Liver (tissue), 8 donors: ENCODE measurements at regions not wholly inside any gene's neighbourhood (a gene's known extent, or its start where the extent isn't known, plus 50 kb on each side); places are given as distances from the start of the nearest gene placed in this dataset.
"Not testable (repeated sequence)": the region's sequence is repeated elsewhere in the genome, so short reads cannot be mapped to it uniquely, and the experiment has no call there.

Experiments
- DNase-seq: peaks from one replicate; pipeline ENCODE4 v3.0.0-alpha.2; 2017; ENCODE audit warnings: low spot score
- H3K27ac ChIP-seq, 2 donors: one replicate each; pipeline ENCODE4 v1.7.0; 2013; ENCODE audit warnings: inconsistent platforms in 2 of 2, low read length in 2 of 2, control low read depth in 1 of 2, low read depth in 1 of 2, mild to moderate bottlenecking in 1 of 2
- H3K27me3 ChIP-seq, 4 donors: one replicate each; pipeline versions ENCODE4 v1.6.1 to v1.7.0; 2013; ENCODE audit warnings: low read length in 3 of 4, inconsistent platforms in 1 of 4, mild to moderate bottlenecking in 1 of 4, moderate library complexity in 1 of 4; ENCODE audit not compliant: control insufficient read depth in 4 of 4, insufficient read depth in 4 of 4
- H3K36me3 ChIP-seq, 4 donors: one replicate each; pipeline versions ENCODE4 v1.6.1 to v1.7.0; 2013; ENCODE audit warnings: low read length in 3 of 4, mild to moderate bottlenecking in 3 of 4, low read depth in 1 of 4, moderate library complexity in 1 of 4; ENCODE audit not compliant: control insufficient read depth in 4 of 4, insufficient read depth in 3 of 4
- H3K4me1 ChIP-seq, 4 donors: one replicate each; pipeline versions ENCODE4 v1.6.1 to v1.7.0; 2013; ENCODE audit warnings: low read length in 3 of 4, mild to moderate bottlenecking in 3 of 4, moderate library complexity in 1 of 4; ENCODE audit not compliant: control insufficient read depth in 4 of 4, insufficient read depth in 4 of 4
- H3K4me3 ChIP-seq, 3 donors: one replicate each; pipeline versions ENCODE4 v1.6.1 to v1.7.0; 2013; ENCODE audit warnings: low read length in 3 of 3, control low read depth in 1 of 3, low read depth in 1 of 3, mild to moderate bottlenecking in 1 of 3
- H3K9ac ChIP-seq, 2 donors: one replicate each; pipeline ENCODE4 v1.7.0; 2013; ENCODE audit warnings: low read length in 2 of 2, mild to moderate bottlenecking in 2 of 2, moderate library complexity in 2 of 2, control low read depth in 1 of 2, low read depth in 1 of 2
- H3K9me3 ChIP-seq, 4 donors: one replicate each; pipeline versions ENCODE4 v1.6.1 to v1.7.0; 2013; ENCODE audit warnings: low read length in 3 of 4; ENCODE audit not compliant: control insufficient read depth in 4 of 4
- EGR1 ChIP-seq, 2 donors: IDR thresholded peaks; 2 replicates each; pipeline ENCODE4 v1.6.1; 2016 to 2018; ENCODE audit warnings: antibody characterized with exemption in 2 of 2, low read depth in 2 of 2
- FOXA1 ChIP-seq: IDR thresholded peaks from 2 replicates; pipeline ENCODE4 v1.6.1; 2016; ENCODE audit warnings: antibody characterized with exemption
- FOXA2 ChIP-seq: IDR thresholded peaks from 2 replicates; pipeline ENCODE4 v1.6.1; 2016; ENCODE audit warnings: antibody characterized with exemption
- HNF4A ChIP-seq, 2 donors: conservative IDR thresholded peaks; 2 replicates each; pipeline ENCODE4 v1.6.1; 2016; ENCODE audit warnings: antibody characterized with exemption in 2 of 2, mild to moderate bottlenecking in 2 of 2
- JUND ChIP-seq, 2 donors: IDR thresholded peaks; 2 replicates each; pipeline ENCODE4 v1.6.1; 2016; ENCODE audit warnings: antibody characterized with exemption in 2 of 2
- RAD21 ChIP-seq, 2 donors: IDR thresholded peaks; 2 replicates each; pipeline ENCODE4 v1.6.1; 2016; ENCODE audit warnings: antibody characterized with exemption in 2 of 2, mild to moderate bottlenecking in 2 of 2
- RXRA ChIP-seq, 2 donors: IDR thresholded peaks; 2 replicates each; pipeline ENCODE4 v1.6.1; 2017 to 2018; ENCODE audit warnings: antibody characterized with exemption in 2 of 2, mild to moderate bottlenecking in 1 of 2
- SP1 ChIP-seq: IDR thresholded peaks from 2 replicates; pipeline ENCODE4 v1.6.1; 2018; ENCODE audit warnings: antibody characterized with exemption, mild to moderate bottlenecking
- WGBS: extraction: QIAGEN DNeasy Blood & Tissue Kit; methylation state at CpG from one replicate; pipeline ENCODE4 v1.1.7; 2013; 5-methylcytosine and 5-hydroxymethylcytosine counted together
- TF ChIP-seq, protein P1 (sequence below): IDR thresholded peaks from 2 replicates; pipeline ENCODE4 v1.6.1; 2016; ENCODE audit warnings: antibody characterized with exemption
- TF ChIP-seq, protein P2 (sequence below): IDR thresholded peaks from 2 replicates; pipeline ENCODE4 v1.6.1; 2016; ENCODE audit warnings: antibody characterized with exemption, mild to moderate bottlenecking
- TF ChIP-seq, protein P3 (sequence below): fragments of 150-350 bp; IDR thresholded peaks from 2 replicates; pipeline ENCODE4 v1.5.1; 2017; ENCODE audit warnings: improper control_type of control experiment, low read depth, low read length; ENCODE audit not compliant: missing input control
- donor health status: healthy.
- donor health status: healthy.
- donor health status: healthy.
- donor health status: healthy.
- donor health status: healthy.

DNA sequence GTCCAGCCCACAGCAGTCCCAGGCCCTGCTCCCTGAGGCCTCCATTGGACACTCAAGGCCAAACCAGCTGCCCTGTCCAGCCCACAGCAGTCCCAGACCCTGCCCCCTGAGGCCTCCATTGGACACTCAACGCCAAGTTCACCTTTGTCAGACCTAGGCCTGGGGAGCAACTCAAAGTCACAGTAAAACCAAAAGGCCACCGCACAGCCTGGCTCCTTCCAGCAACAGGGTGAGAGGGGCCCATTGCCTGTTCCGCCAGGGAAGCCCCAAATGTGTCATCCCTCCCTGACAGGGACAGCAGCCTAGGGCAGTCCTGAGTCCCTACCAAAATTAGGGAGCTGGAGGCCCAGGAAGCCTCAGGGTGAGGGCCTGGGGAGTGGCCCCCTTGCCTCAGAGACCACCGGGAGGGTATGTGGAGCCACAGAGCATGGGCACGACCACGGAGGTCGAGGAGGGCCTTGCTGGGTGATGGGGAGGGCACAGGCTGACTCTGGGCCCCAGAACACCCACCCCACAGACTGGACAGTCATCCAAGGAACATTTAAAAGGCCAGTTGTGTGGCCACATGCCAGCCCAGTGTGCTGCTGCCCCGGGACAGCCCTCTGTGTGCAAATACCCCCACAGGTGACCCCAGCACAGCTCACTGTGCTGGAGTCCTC is 66.5 kb upstream of the PPP2R2D start:
- no peaks in the 10 kb centered on the region for H3K27me3 ChIP-seq
- no peak overlapping the region for H3K9ac ChIP-seq
- no peak overlapping the region for H3K27ac ChIP-seq
- H3K4me1 ChIP-seq, result no peaks in the 10 kb centered on the region
- H3K9me3 ChIP-seq, result no peaks in the 10 kb centered on the region
- DNase-seq, result no peak
- no peak for TF ChIP-seq JUND (IDR thresholded peaks at IDR 0.05)
- no peak for TF ChIP-seq RXRA (IDR thresholded peaks at IDR 0.05)
- TF ChIP-seq, protein P1, sequence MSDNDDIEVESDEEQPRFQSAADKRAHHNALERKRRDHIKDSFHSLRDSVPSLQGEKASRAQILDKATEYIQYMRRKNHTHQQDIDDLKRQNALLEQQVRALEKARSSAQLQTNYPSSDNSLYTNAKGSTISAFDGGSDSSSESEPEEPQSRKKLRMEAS, result no peak
- TF ChIP-seq EGR1 (IDR thresholded peaks at IDR 0.05; ENCODE audit: low read depth in 2 of 2), result no peak
- TF ChIP-seq SP1, result no peak
- no peak for TF ChIP-seq FOXA2
- TF ChIP-seq FOXA1, result no peak
- WGBS, result 91% methylated on average over 8 of the region's 8 CpGs
- H3K36me3 ChIP-seq, result no peaks in the 10 kb centered on the region
- H3K4me3 ChIP-seq, result no peak overlapping the region

DNA sequence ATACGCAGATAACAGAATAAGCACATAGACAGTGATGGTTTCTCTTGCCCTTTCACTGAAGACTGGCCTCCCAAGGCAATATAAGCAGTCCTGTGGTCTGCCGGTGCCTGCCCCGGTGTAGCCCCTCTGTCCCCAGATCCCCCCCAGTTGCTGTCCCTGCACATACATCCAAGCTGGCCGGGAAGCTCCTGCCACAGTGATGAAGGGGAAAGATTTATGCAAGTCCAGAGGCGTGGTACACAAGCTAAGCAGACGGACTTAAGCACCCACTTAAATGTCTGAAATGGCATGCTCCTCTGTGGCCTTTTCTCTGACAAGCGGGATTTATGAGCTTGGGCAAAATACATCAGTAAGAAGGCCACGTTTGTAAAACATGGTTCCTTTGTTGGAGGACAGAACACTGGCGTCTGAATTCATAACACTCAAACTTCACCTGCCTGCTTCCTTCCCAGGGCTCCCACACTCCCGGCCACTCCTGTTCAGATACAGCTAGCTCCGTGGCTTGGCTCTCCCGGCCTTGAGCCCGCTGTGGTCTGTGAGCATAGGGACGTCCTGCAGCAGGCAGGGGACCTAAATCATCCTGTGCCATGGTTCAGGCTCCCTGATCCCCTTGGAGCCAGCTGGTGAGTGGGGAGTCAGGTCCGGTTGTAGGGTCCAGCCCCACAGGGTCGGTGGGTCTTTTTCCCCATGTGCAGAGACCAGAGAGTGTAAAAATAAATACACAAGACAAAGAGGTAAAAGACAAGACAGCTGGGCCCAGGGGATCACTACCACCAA is 61.7 kb upstream of the PPP2R2D start:
- Histone ChIP-seq H3K36me3 (no peaks in the 10 kb centered on the region), H3K27ac (no peak overlapping the region), H3K27me3 (no peaks in the 10 kb centered on the region), H3K9me3 (no peaks in the 10 kb centered on the region), H3K4me3 (no peak overlapping the region), H3K9ac (no peak overlapping the region), H3K4me1 (peaks cover 0 to 3% (median 0%) of the 10 kb centered on the region in 4 donors)
- TF ChIP-seq, protein P2, sequence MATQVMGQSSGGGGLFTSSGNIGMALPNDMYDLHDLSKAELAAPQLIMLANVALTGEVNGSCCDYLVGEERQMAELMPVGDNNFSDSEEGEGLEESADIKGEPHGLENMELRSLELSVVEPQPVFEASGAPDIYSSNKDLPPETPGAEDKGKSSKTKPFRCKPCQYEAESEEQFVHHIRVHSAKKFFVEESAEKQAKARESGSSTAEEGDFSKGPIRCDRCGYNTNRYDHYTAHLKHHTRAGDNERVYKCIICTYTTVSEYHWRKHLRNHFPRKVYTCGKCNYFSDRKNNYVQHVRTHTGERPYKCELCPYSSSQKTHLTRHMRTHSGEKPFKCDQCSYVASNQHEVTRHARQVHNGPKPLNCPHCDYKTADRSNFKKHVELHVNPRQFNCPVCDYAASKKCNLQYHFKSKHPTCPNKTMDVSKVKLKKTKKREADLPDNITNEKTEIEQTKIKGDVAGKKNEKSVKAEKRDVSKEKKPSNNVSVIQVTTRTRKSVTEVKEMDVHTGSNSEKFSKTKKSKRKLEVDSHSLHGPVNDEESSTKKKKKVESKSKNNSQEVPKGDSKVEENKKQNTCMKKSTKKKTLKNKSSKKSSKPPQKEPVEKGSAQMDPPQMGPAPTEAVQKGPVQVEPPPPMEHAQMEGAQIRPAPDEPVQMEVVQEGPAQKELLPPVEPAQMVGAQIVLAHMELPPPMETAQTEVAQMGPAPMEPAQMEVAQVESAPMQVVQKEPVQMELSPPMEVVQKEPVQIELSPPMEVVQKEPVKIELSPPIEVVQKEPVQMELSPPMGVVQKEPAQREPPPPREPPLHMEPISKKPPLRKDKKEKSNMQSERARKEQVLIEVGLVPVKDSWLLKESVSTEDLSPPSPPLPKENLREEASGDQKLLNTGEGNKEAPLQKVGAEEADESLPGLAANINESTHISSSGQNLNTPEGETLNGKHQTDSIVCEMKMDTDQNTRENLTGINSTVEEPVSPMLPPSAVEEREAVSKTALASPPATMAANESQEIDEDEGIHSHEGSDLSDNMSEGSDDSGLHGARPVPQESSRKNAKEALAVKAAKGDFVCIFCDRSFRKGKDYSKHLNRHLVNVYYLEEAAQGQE, result no peak
- no peak for TF ChIP-seq FOXA2
- WGBS, result 89% methylated on average over 16 of the region's 16 CpGs
- DNase-seq, result no peak

DNA sequence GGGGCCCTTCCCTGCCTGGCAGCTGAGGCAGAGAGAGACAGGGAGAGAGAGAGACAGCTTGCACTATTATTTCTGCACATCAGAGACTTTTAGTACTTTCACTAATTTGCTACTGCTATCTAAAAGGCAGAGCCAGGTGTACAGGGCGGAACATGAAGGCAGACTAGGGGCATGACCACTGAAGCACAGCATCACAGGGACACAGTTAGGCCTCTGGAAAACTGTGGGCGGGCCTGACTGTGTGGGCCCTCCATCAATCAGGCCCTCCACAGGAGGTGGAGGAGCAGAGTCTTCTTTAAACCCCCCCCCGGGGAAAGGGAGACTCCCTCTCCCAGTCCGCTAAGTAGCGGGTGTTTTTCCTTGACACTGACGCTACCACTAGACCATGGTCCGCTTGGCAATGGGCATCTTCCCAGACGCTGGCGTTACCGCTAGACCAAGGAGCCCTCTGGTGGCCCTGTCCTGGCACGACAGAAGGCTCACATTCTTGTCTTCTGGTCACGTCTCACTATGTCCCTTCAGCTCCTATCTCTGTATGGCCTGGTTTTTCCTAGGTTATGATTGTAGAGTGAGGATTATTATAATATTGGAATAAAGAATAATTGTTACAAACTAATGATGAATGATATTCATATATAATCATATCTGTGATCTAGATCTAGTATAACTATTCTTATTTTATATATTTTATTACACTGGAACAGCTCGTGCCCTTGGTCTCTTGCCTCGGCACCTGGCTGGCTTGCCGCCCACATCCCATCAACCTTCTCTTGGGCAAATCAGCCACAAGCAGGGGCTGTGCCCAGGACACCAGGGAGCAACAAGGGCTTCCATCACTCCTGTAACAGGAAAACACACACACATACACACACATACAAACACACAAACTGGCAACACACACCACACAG is 60.7 kb upstream of the PPP2R2D start:
- DNase-seq, H3K9me3 ChIP-seq, H3K4me1 ChIP-seq, H3K27ac ChIP-seq, H3K27me3 ChIP-seq, H3K9ac ChIP-seq, H3K4me3 ChIP-seq, H3K36me3 ChIP-seq: not testable (repeated sequence)
- TF ChIP-seq, protein P3, sequence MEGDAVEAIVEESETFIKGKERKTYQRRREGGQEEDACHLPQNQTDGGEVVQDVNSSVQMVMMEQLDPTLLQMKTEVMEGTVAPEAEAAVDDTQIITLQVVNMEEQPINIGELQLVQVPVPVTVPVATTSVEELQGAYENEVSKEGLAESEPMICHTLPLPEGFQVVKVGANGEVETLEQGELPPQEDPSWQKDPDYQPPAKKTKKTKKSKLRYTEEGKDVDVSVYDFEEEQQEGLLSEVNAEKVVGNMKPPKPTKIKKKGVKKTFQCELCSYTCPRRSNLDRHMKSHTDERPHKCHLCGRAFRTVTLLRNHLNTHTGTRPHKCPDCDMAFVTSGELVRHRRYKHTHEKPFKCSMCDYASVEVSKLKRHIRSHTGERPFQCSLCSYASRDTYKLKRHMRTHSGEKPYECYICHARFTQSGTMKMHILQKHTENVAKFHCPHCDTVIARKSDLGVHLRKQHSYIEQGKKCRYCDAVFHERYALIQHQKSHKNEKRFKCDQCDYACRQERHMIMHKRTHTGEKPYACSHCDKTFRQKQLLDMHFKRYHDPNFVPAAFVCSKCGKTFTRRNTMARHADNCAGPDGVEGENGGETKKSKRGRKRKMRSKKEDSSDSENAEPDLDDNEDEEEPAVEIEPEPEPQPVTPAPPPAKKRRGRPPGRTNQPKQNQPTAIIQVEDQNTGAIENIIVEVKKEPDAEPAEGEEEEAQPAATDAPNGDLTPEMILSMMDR, result peak; percentile 56
- TF ChIP-seq HNF4A (conservative IDR thresholded peaks at IDR 0.05) (peak in 1 of 2 donors; percentile 60), RAD21 (IDR thresholded peaks at IDR 0.05) (peak; percentile 83 to 95)
- 56% methylated on average over 15 of the region's 15 CpGs for WGBS
